OCI-LY7 (cell line): ENCODE measurements at regions not wholly inside any gene's neighbourhood (a gene's known extent, or its start where the extent isn't known, plus 50 kb on each side); places are given as distances from the start of the nearest gene placed in this dataset.

Experiments used
- EZH2phosphoT487 ChIP-seq: fragments of 200-600 bp; sonication (generic); IDR thresholded peaks from 2 replicates; pipeline ENCODE4 v1.6.1; 2018; ENCODE audit warnings: low read depth, borderline replicate concordance, mild to moderate bottlenecking, mixed run types, antibody characterized with exemption, low read length, moderate library complexity, mixed read lengths
- TF ChIP-seq, protein P1 (sequence below): fragments of 200-600 bp; sonication (generic); conservative IDR thresholded peaks from 2 replicates; pipeline ENCODE4 v1.5.1; 2014; ENCODE audit warnings: mild to moderate bottlenecking, antibody characterized with exemption, low read length, moderate library complexity, mixed read lengths

DNA sequence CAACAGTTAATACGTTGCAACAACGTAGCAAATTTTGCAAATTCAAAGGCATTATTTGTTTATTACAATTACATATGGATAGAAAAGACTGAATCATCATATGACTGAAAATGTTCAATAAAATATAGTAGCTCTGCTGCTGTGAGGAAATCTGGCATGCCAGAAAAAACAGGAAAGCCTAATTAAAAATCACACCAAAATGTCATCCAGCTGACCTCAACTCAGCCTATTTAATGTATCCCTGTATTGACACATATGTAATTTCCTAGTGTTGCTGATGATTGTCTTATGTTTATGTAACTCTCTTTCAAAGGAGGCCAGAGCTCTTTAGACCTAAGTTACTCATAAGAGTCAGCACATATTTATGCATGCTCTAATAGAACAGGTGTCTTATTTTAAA lies 495.0 kb downstream of the PCDH17 start:
- TF ChIP-seq, protein P1, sequence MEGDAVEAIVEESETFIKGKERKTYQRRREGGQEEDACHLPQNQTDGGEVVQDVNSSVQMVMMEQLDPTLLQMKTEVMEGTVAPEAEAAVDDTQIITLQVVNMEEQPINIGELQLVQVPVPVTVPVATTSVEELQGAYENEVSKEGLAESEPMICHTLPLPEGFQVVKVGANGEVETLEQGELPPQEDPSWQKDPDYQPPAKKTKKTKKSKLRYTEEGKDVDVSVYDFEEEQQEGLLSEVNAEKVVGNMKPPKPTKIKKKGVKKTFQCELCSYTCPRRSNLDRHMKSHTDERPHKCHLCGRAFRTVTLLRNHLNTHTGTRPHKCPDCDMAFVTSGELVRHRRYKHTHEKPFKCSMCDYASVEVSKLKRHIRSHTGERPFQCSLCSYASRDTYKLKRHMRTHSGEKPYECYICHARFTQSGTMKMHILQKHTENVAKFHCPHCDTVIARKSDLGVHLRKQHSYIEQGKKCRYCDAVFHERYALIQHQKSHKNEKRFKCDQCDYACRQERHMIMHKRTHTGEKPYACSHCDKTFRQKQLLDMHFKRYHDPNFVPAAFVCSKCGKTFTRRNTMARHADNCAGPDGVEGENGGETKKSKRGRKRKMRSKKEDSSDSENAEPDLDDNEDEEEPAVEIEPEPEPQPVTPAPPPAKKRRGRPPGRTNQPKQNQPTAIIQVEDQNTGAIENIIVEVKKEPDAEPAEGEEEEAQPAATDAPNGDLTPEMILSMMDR: no peak
- no peak for TF ChIP-seq EZH2phosphoT487
